Cardiac fibroblast (primary cell): ENCODE measurements at regions not wholly inside any gene's neighbourhood (a gene's known extent, or its start where the extent isn't known, plus 50 kb on each side); places are given as distances from the start of the nearest gene placed in this dataset.

Experiments used
- DNase-seq, 2 donors: peaks; one replicate each; pipeline versions ENCODE4 v3.0.0 to v3.0.0-alpha.2; 2010; ENCODE audit warnings: low read depth in 2 of 2
- H3K4me3 ChIP-seq, 2 donors: replicated peaks in 1 of 2; 1 replicate in 1 of 2; 2 replicates in 1 of 2; pipeline ENCODE4 v1.5.1; 2011; ENCODE audit warnings: low read depth in 2 of 2, low read length in 2 of 2, mild to moderate bottlenecking in 2 of 2, moderate library complexity in 1 of 2
- TF ChIP-seq, protein P1 (sequence below): IDR thresholded peaks from one replicate; pipeline ENCODE4 v1.5.1; 2011; ENCODE audit warnings: low read depth, mild to moderate bottlenecking, low read length, inconsistent platforms

GRCh38 chr10:25813511-25813910, 120.5 kb upstream of the MYO3A start:
- no peak for DNase-seq
- no peak overlapping the region for H3K4me3 ChIP-seq
- TF ChIP-seq, protein P1, sequence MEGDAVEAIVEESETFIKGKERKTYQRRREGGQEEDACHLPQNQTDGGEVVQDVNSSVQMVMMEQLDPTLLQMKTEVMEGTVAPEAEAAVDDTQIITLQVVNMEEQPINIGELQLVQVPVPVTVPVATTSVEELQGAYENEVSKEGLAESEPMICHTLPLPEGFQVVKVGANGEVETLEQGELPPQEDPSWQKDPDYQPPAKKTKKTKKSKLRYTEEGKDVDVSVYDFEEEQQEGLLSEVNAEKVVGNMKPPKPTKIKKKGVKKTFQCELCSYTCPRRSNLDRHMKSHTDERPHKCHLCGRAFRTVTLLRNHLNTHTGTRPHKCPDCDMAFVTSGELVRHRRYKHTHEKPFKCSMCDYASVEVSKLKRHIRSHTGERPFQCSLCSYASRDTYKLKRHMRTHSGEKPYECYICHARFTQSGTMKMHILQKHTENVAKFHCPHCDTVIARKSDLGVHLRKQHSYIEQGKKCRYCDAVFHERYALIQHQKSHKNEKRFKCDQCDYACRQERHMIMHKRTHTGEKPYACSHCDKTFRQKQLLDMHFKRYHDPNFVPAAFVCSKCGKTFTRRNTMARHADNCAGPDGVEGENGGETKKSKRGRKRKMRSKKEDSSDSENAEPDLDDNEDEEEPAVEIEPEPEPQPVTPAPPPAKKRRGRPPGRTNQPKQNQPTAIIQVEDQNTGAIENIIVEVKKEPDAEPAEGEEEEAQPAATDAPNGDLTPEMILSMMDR = no peak

- DNase-seq = peak; percentile 56 to 59
- TF ChIP-seq, protein P1 = no peak
- H3K4me3 ChIP-seq = no peak overlapping the region
Measured at GRCh38 chr10:25815236-25815635, 118.8 kb upstream of the MYO3A start.

DNA sequence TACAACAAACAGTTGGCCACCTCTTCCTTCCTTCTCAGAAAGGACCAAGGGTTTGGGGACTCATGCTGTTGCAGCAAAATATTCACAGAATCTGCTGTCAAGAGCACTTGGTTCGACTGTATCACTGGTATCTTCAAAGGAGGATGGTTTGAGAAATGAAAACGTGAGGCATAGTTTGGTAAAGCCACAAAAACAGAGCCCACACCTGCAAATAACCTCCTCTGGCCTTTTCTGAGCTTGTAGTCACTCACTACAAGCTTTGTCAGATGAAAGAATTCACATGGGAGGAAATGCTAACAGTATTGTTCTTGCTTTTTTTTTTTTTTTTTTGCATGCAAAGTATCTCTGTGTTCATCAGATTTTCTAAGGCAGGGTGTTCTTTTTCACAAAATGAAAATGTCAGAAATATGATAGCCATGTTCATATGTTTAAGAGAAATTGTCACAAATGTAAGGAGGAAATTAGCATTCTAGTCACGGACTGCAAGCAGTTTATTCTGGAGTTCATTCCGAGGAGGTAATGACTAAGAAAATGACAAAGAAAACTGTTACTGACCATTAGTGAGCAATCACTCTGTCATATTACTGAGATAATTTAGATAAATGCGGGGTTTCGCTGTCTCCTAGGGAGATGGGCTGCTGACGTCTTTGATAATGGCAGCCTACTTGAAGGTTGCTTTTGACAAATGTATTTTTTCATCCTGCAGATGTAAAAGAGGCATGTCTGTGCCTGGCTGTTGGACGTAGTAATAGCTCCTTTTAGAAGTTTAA, 117.8 kb upstream of the MYO3A start:
- DNase-seq = peak; percentile 18 to 29
- H3K4me3 ChIP-seq = no peak overlapping the region
- TF ChIP-seq, protein P1 = no peak

DNA sequence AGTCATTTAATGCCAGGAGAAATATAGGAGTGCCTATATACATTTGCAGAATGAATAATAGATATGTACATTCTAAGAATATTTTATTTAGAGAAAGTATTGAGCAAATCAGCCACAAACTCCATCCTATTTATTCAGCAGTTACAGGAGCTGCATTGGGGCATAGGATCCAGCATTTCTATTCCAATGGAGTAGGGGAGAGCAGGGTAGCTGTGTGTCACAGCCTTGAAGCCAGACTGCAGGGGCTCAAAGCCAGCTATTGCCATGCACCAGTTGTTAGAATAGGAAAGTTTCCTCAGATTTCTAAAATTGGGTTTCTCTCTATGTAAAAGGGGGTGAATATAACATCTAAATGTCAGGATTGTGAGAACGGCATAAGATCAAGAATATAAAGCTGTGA, 116.8 kb upstream of the MYO3A start:
- H3K4me3 ChIP-seq = no peak overlapping the region
- no peak for DNase-seq
- TF ChIP-seq, protein P1 = no peak

GRCh38 chr10:25818751-25819150, 115.3 kb upstream of the MYO3A start:
- TF ChIP-seq, protein P1 = no peak
- no peak overlapping the region for H3K4me3 ChIP-seq
- no peak for DNase-seq

DNA sequence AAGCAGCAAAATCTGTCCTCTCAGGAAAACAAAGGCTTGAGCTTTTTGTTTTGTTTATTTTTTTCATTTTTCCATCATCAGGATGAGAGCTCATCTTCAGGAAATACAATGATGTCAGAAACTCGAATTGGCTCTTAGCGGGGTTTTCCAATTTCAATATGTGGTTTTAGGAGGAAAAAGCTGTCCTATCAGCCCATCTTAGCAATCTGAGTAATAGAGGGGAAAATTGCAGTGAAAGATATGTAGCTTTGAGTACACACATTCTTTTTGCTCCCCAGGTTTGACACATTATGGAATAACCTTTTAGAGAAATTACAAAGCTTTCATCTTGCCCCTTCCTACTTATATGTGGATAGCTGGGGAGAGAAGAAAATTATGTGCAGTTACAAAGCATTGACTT, 113.6 kb upstream of the MYO3A start:
- no peak overlapping the region for H3K4me3 ChIP-seq
- DNase-seq = peak in 1 of 2 donors; percentile 7
- TF ChIP-seq, protein P1 = no peak

GRCh38 chr10:25820874-25821273, 113.2 kb upstream of the MYO3A start:
- TF ChIP-seq, protein P1 = no peak
- no peak overlapping the region for H3K4me3 ChIP-seq
- peak in 1 of 2 donors; percentile 15 for DNase-seq
